CD4-positive, alpha-beta T cell treated with Interleukin-4 for 4 hours (primary cell): ENCODE measurements at regions not wholly inside any gene's neighbourhood (a gene's known extent, or its start where the extent isn't known, plus 50 kb on each side); places are given as distances from the start of the nearest gene placed in this dataset.
"Not testable (repeated sequence)": the region's sequence is repeated elsewhere in the genome, so short reads cannot be mapped to it uniquely, and the experiment has no call there.

Experiments used
- DNase-seq: peaks from one replicate; pipeline ENCODE4 v3.0.0-alpha.2; 2020

DNA sequence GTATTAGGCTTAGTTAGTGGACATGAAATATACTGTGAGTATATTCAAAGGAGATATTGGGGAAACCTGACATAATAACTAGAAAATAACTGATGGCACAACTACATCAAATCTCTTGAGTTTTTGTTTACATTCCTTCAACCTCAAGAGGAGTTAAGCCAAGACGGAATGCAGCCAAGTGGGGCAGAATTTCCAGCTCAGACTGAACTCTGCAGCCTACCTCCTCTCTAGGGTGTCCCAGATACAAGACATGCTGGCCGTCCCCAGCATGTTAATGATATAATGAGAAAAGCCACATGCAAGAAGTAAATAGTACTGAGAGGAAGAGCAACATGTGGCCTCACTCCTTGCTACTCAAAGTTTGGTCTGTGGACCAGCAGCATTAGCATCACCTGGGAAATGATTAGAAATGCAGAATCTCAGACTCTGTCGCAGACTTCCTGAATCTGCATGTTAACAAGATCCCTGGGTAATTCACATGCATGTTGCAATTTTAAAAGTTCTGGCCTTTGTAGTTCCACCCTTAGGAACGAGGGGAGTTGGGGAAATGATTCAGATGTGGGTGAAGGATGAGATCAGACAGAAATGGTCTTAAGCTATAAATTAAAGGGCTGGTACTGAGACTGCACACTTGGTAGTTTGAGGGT lies 118.4 kb upstream of the CACUL1 start:
- no peak for DNase-seq

DNA sequence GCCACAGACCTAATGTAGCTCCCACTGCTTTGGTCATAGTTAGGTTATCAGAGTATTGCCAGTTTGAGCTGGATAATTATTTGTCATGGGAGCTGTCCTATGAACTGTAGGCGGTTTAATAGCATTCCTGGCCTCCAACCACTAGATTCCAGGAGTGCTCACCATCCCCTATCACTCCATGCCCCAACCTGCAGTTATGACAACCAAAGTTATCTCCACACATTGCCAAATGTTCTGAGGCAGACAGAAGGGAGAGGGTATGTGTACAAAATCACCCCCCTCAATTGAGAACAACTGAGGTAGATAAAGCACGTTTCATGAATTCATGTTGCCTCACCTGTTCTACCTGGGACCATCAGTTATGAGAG lies 119.0 kb upstream of the CACUL1 start:
- DNase-seq: no peak

DNA sequence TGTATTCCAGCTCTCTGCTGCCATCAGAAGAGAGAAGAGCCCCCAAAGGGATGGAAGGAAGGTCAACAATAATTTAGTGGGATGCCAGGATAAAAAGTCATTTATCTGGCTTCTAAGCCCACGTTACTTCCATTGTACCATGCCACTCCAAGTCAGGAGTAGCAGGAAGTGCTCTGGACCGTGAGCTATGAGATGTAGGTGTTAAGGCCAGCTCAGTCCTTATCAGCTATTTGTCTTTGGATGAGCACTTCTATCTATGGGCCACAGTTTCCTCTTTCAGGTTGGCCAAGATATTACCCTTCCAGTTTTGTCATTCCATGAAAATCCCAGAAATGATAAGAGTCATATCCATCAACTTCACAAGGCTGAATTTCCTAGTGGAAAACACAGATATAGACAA lies 119.4 kb upstream of the CACUL1 start:
- DNase-seq: no peak

GRCh38 chr10:118875087-118875486 lies 120.3 kb upstream of the CACUL1 start:
- DNase-seq: no peak

GRCh38 chr10:118882741-118883140 lies 128.0 kb upstream of the CACUL1 start:
- DNase-seq: no peak

DNA sequence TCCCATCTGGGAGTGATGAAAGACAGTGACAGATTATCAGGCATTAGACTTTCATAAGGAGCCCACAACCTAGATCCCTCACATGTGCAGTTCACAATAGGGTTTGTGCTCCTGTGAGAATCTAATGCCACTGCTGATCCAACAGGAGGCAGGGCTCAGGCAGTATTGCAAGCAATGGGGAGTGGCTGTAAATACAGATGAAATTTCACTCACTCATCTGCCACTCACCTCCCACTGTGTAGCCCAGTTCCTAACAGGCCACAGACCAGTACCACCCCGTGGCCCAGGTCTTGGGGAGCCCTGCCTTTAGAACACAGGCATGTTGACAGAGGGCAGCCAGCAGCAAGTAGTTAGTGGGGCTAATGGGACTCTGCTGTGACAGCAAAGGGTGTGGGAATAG lies 137.3 kb upstream of the NANOS1 start:
- DNase-seq: no peak

- not testable (repeated sequence) for DNase-seq
Measured at GRCh38 chr10:118894891-118895290, 134.6 kb upstream of the NANOS1 start.

DNA sequence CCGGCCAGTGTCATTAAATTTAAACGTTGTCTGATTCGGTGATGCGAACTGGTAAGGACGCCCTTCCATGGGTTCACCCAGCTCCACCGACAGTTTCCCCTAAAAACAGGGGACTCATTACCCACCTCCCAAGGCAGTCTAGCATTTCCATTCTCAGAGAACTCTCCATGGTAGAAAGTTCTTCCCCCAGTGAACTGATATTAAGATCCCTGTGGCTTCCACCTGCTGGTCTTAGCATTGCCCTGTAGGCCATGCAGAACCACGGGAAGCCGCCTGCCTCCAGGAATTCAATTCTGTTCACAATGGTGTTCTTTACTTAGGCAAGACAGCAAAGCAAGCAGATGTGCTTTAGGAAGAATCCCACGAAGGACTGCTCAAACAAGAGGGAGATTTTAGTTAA lies 128.9 kb upstream of the NANOS1 start:
- DNase-seq: no peak

- DNase-seq: no peak
Measured at GRCh38 chr10:118901380-118901779, 128.1 kb upstream of the NANOS1 start.

DNA sequence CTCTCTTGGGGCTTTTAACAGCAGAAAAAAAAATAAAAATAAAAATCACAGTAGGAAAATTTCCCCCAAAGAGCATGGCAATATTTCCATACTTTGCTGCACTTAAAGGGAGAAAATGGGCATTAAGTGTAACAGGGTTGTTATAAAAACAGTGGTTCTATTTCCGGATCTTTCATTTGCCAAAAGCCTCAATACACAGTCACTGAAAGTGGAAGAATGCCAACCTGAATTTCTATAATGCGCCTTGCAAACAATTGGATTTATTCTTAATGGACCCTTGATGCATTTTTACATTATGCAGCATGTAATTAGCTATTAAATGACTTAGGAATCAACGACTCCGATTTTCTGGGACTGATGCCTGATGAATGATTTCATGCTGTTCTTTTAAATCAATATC lies 127.6 kb upstream of the NANOS1 start:
- no peak for DNase-seq

DNA sequence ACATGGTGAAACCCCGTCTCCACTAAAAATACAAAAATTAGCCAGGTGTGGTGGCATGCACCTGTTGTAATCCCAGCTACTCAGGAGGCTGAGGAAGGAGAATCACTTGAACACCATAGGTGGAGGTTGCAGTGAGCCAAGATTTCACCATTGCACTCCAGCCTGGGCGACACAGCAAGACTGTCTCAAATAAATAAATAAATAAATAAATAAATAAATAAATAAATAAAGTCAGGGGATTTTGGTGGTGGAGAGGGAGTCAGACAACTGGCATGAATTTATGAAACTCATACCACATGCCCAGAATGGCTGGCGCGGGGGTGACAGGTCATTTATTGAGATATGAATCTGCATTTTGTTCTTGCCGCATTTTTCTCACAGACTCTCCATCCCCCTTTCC lies 126.9 kb upstream of the NANOS1 start:
- not testable (repeated sequence) for DNase-seq

DNA sequence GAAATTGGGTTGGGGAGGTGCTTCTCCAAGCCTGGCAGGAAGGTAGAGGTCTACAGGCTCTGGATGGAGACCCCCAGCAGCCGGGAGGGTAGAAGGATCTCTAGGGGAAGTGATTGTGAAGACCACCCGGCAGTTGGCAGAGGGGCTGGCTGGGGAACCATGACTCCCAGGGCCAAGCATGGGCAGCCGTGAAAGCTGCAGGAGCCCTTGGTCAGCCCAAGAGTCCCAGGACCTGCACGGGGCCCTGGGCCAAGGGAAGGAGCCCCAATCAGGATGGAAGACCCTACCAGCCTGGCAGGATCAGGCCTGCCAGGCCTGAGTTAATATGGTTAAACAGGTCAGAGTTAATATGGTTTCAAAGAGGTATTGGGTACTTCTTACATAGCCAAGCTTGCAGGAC lies 126.3 kb upstream of the NANOS1 start:
- no peak for DNase-seq

GRCh38 chr10:118903691-118904090 lies 125.8 kb upstream of the NANOS1 start:
- no peak for DNase-seq

DNA sequence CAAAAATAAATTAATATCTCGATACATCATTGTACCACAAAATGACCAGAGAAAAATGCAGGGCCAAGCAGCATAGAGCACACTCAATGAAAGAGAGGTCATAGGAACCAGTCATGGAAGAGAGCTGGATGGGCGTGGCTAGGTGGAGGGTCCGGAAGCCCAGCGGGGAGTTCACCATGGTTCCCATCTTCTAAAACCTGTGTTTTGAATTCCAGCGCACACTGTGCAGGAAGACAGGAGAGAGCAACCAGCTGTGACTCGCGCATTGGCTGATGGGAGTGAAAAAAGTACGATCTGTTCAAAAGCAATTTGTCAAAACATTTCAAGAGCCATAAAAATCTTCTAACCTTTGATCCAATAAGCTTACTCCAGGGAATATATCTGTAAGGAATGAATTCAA lies 125.2 kb upstream of the NANOS1 start:
- no peak for DNase-seq

DNA sequence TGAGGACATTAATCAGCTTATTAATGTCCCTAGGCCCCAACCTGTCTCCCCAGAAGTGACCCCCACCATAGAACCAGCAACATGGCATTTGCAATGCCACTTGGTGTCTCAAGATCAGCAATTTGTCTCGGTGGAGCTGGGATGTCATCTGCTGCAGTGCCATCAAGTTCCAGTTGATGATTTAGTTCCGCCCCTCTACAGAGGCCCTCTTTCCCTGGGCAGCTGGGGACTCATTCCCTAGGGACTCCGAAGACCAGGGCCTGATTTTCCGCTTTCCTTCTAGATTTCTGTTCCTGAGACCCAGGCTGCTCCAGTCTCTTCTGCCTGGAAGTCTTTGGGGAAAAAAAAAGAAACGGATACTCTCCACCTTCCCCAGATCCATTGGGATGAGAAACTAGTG lies 122.5 kb upstream of the NANOS1 start:
- no peak for DNase-seq

- DNase-seq: no peak
Measured at GRCh38 chr10:118908557-118909256, 120.8 kb upstream of the NANOS1 start.

GRCh38 chr10:118910702-118911101 lies 118.8 kb upstream of the NANOS1 start:
- no peak for DNase-seq

- DNase-seq: no peak
Measured at GRCh38 chr10:118911363-118911762, 118.2 kb upstream of the NANOS1 start.

GRCh38 chr10:118912961-118913600 lies 116.4 kb upstream of the NANOS1 start:
- DNase-seq: no peak

GRCh38 chr10:118913825-118914224 lies 115.7 kb upstream of the NANOS1 start:
- no peak for DNase-seq

GRCh38 chr10:118914629-118915028 lies 114.9 kb upstream of the NANOS1 start:
- no peak for DNase-seq

GRCh38 chr10:118915161-118915560 lies 114.4 kb upstream of the NANOS1 start:
- DNase-seq: no peak

DNA sequence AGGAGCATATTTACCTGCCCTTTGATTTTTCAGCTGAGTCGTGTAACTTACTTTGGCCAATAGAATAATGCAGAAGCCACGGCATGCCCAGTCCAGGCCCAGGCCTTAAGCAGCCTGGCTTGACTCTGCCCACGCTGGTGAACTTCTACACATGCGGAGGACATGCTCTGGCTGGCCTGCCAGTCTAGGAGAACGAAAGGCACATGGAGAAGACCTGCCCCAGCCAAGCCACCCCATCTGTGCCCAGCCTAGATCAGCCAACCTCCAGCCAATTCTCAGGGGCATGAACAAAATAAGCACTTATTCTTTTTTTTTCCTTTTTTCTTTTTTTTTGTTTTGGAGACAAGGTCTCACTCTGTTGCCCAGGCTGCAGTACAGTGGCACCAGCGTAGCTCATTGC lies 112.7 kb upstream of the NANOS1 start:
- no peak for DNase-seq

DNA sequence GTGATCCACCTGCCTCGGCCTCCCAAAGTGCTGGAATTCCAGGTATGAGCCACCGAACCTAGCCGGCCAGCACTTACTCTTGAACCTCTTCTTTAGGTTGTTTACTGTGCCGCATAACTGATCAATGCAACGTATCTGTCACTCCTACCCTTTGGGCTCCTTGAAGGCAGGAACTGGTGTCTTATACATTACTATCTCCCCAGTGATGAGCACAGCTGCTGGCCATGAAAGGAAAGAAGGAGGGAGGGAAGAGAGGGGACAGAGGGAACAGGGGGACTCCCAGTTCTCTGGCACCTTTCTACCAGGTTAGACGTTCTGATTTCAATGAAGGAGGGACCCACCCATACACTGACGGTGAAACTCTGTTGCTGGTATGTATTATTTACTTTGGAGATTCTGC lies 111.8 kb upstream of the NANOS1 start:
- DNase-seq: no peak

GRCh38 chr10:118918116-118918515 lies 111.4 kb upstream of the NANOS1 start:
- DNase-seq: no peak
